ENCODE measurements at regions not wholly inside any gene's neighbourhood (a gene's known extent, or its start where the extent isn't known, plus 50 kb on each side); places are given as distances from the start of the nearest gene placed in this dataset.
A peak's percentile ranks its signal among the peaks of the same experiment; 100 is the strongest.

- TF ChIP-seq ZNF217 (IDR thresholded peaks at IDR 0.05), result peak; percentile 75; the same call in 1 of the 2 replicates
- no peak for TF ChIP-seq CEBPZ (IDR thresholded peaks at IDR 0.05; ENCODE audit: low read depth, low read length)
- TF ChIP-seq ATF7 (IDR thresholded peaks at IDR 0.05; ENCODE audit: low read depth), result peak; percentile 88
- TF ChIP-seq SP1 (IDR thresholded peaks at IDR 0.05; ENCODE audit: low read depth, low read length), result no peak
- no peak for TF ChIP-seq ZBTB33 (IDR thresholded peaks at IDR 0.05)
- TF ChIP-seq CEBPB (IDR thresholded peaks at IDR 0.05; ENCODE audit: borderline replicate concordance in 1 of 2, low read depth in 2 of 2, low read length in 2 of 2), result peak in 1 of 2 experiments; percentile 57; a peak in 1 of 4 replicates
- TF ChIP-seq ZNF274 (IDR thresholded peaks at IDR 0.05; ENCODE audit: insufficient read depth, insufficient read length), result no peak
- TF ChIP-seq WRNIP1 (IDR thresholded peaks at IDR 0.05; ENCODE audit: borderline replicate concordance, low read depth, low read length), result no peak
- 0 out of 2 replicates have a peak, but pooled peaks have one; percentile 8 for TF ChIP-seq NFYB (IDR thresholded peaks at IDR 0.05; ENCODE audit: insufficient read depth, low read depth, low read length)
- TF ChIP-seq POLR2AphosphoS2 (IDR thresholded peaks at IDR 0.05; ENCODE audit: low read depth, low read length), result no peak
- TF ChIP-seq MLLT1 (IDR thresholded peaks at IDR 0.05), result peak; percentile 34; the same call in 1 of the 2 replicates
- no peak for TF ChIP-seq MEF2B (IDR thresholded peaks at IDR 0.05; ENCODE audit: partially characterized antibody, poor library complexity, severe bottlenecking)
- 0 out of 2 replicates have a peak, but pooled peaks have one; percentile 4 for TF ChIP-seq YY1 (IDR thresholded peaks at IDR 0.05; ENCODE audit: low read depth, low read length)
- TF ChIP-seq TCF7 (IDR thresholded peaks at IDR 0.05; ENCODE audit: borderline replicate concordance), result no peak
- TF ChIP-seq TCF12 (IDR thresholded peaks at IDR 0.05; ENCODE audit: low read depth, low read length), result 0 out of 2 replicates have a peak, but pooled peaks have one; percentile 37
- peak; percentile 89 for TF ChIP-seq FOXM1 (IDR thresholded peaks at IDR 0.05; ENCODE audit: low read depth, low read length)
- TF ChIP-seq IRF3 (IDR thresholded peaks at IDR 0.05), result no peak
- TF ChIP-seq SPI1 (IDR thresholded peaks at IDR 0.05; ENCODE audit: borderline replicate concordance, insufficient read depth, low read depth, low read length), result peak; percentile 90
- peak; percentile 89 for TF ChIP-seq RELB (IDR thresholded peaks at IDR 0.05; ENCODE audit: low read depth)
- peak; percentile 56; the same call in 1 of the 2 replicates for TF ChIP-seq PAX5 (IDR thresholded peaks at IDR 0.05; ENCODE audit: borderline replicate concordance, low read depth, low read length)
Observed at GRCh38 chr4:151887031-151887815, 126.4 kb upstream of the GATB start (continued).

Data from GM12878 (cell line).